ENCODE measurements at regions not wholly inside any gene's neighbourhood (a gene's known extent, or its start where the extent isn't known, plus 50 kb on each side); places are given as distances from the start of the nearest gene placed in this dataset.

- TF ChIP-seq, protein P1, sequence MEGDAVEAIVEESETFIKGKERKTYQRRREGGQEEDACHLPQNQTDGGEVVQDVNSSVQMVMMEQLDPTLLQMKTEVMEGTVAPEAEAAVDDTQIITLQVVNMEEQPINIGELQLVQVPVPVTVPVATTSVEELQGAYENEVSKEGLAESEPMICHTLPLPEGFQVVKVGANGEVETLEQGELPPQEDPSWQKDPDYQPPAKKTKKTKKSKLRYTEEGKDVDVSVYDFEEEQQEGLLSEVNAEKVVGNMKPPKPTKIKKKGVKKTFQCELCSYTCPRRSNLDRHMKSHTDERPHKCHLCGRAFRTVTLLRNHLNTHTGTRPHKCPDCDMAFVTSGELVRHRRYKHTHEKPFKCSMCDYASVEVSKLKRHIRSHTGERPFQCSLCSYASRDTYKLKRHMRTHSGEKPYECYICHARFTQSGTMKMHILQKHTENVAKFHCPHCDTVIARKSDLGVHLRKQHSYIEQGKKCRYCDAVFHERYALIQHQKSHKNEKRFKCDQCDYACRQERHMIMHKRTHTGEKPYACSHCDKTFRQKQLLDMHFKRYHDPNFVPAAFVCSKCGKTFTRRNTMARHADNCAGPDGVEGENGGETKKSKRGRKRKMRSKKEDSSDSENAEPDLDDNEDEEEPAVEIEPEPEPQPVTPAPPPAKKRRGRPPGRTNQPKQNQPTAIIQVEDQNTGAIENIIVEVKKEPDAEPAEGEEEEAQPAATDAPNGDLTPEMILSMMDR (IDR thresholded peaks at IDR 0.05): no peak
- TF ChIP-seq EP300 (IDR thresholded peaks at IDR 0.05): no peak
- TF ChIP-seq POLR2A (IDR thresholded peaks at IDR 0.05): no peak
These were observed 155.7 kb downstream of the LACC1 start for GRCh38 chr13:44035400-44035799.

All from suprapubic skin (tissue), 3 donors.